Endodermal cell (in vitro differentiated cells): ENCODE measurements at regions not wholly inside any gene's neighbourhood (a gene's known extent, or its start where the extent isn't known, plus 50 kb on each side); places are given as distances from the start of the nearest gene placed in this dataset.

Experiments
- DNase-seq: peaks from one replicate; pipeline ENCODE4 v3.0.0-alpha.2; 2017
- H3K27ac ChIP-seq: 2 replicates; pipeline ENCODE4 v1.5.1; 2013; ENCODE audit warnings: mild to moderate bottlenecking, low read depth, low read length, moderate library complexity
- H3K27me3 ChIP-seq: 2 replicates; pipeline ENCODE4 v1.6.1; 2013; ENCODE audit warnings: mild to moderate bottlenecking, low read length, moderate library complexity; ENCODE audit not compliant: insufficient read depth, control insufficient read depth, poor library complexity, severe bottlenecking
- H3K36me3 ChIP-seq: 2 replicates; pipeline ENCODE4 v1.7.0; 2013; ENCODE audit warnings: mild to moderate bottlenecking, low read length, moderate library complexity; ENCODE audit not compliant: control insufficient read depth, insufficient read depth
- H3K4me1 ChIP-seq: one replicate; pipeline ENCODE4 v1.7.0; 2013; ENCODE audit warnings: low read length; ENCODE audit not compliant: control insufficient read depth, insufficient read depth
- H3K4me3 ChIP-seq: 2 replicates; pipeline ENCODE4 v1.5.1; 2013; ENCODE audit warnings: mild to moderate bottlenecking, low read length, moderate library complexity
- H3K9ac ChIP-seq: 2 replicates; pipeline ENCODE4 v1.6.1; 2013; ENCODE audit warnings: mild to moderate bottlenecking, low read length, moderate library complexity; ENCODE audit not compliant: poor library complexity, severe bottlenecking; ENCODE audit errors: extremely low read depth
- H3K9me3 ChIP-seq: 2 replicates; pipeline ENCODE4 v1.6.1; 2013; ENCODE audit warnings: mild to moderate bottlenecking, low read length, moderate library complexity; ENCODE audit not compliant: control insufficient read depth
- H3K27ac Mint-ChIP-seq: 2 replicates; pipeline ENCODE4 v1.8.0; 2020; ENCODE audit warnings: mixed read lengths
- H3K27me3 Mint-ChIP-seq: 2 replicates; pipeline ENCODE4 v1.8.0; 2021; ENCODE audit warnings: mild to moderate bottlenecking, mixed read lengths; ENCODE audit not compliant: insufficient read depth
- H3K36me3 Mint-ChIP-seq: 2 replicates; pipeline ENCODE4 v1.8.0; 2020; ENCODE audit warnings: low read depth, mixed read lengths
- H3K4me1 Mint-ChIP-seq: 2 replicates; pipeline ENCODE4 v1.8.0; 2020; ENCODE audit warnings: mixed read lengths
- H3K4me3 Mint-ChIP-seq: 2 replicates; pipeline ENCODE4 v1.8.0; 2020; ENCODE audit warnings: mild to moderate bottlenecking, moderate library complexity, mixed read lengths
- H3K9me3 Mint-ChIP-seq: 2 replicates; pipeline ENCODE4 v1.8.0; 2020; ENCODE audit warnings: mild to moderate bottlenecking, mixed read lengths
- CTCF ChIP-seq: fragments of 200-600 bp; sonication (generic); conservative IDR thresholded peaks from 2 replicates; pipeline ENCODE4 v1.5.0; 2021; ENCODE audit warnings: antibody characterized with exemption, mild to moderate bottlenecking
- WGBS, 2 experiments: methylation state at CpG; one replicate each; pipeline versions ENCODE4 v1.1.5 to v1.1.7; 2013; ENCODE audit warnings: missing lambda C conversion rate in 2 of 2, mixed read lengths in 1 of 2; ENCODE audit not compliant: insufficient coverage in 1 of 2, insufficient read length in 1 of 2; 5-methylcytosine and 5-hydroxymethylcytosine counted together

- Mint-ChIP-seq H3K4me3 (no peak overlapping the region), H3K27me3 (no peaks in the 10 kb centered on the region), H3K4me1 (no peaks in the 10 kb centered on the region), H3K36me3 (no peaks in the 10 kb centered on the region), H3K9me3 (no peaks in the 10 kb centered on the region), H3K27ac (no peak overlapping the region)
- Histone ChIP-seq H3K27me3 (no peaks in the 10 kb centered on the region), H3K4me3 (no peak overlapping the region), H3K4me1 (no peaks in the 10 kb centered on the region), H3K9ac (no peak overlapping the region), H3K9me3 (no peaks in the 10 kb centered on the region), H3K27ac (no peak overlapping the region), H3K36me3 (no peaks in the 10 kb centered on the region)
- no CpG with 5 or more reads among the region's 1 CpG for WGBS, 2 experiments
- no peak for TF ChIP-seq CTCF
- DNase-seq, result no peak
Measured at GRCh38 chr7:11923376-11923930, 91.5 kb upstream of the THSD7A start.

- Histone ChIP-seq H3K36me3 (no peaks in the 10 kb centered on the region), H3K27ac (no peak overlapping the region), H3K9me3 (no peaks in the 10 kb centered on the region), H3K9ac (no peak overlapping the region), H3K4me3 (no peak overlapping the region), H3K4me1 (no peaks in the 10 kb centered on the region), H3K27me3 (no peaks in the 10 kb centered on the region)
- no peak for TF ChIP-seq CTCF
- Mint-ChIP-seq H3K27me3 (no peaks in the 10 kb centered on the region), H3K27ac (no peak overlapping the region), H3K36me3 (no peaks in the 10 kb centered on the region), H3K9me3 (no peaks in the 10 kb centered on the region), H3K4me1 (no peaks in the 10 kb centered on the region), H3K4me3 (no peak overlapping the region)
- no peak for DNase-seq
- WGBS, 2 experiments, result 90% methylated on average over 3 of the region's 3 CpGs; no CpG with 5 or more reads in 1 of the 2 experiments
Measured at GRCh38 chr7:11931307-11931706, 99.3 kb upstream of the THSD7A start.

- Histone ChIP-seq H3K27ac (no peak overlapping the region), H3K4me1 (no peaks in the 10 kb centered on the region), H3K4me3 (no peak overlapping the region), H3K9ac (no peak overlapping the region), H3K36me3 (no peaks in the 10 kb centered on the region), H3K27me3 (no peaks in the 10 kb centered on the region), H3K9me3 (no peaks in the 10 kb centered on the region)
- no peak for DNase-seq
- H3K4me3 Mint-ChIP-seq, result no peak overlapping the region
- H3K27ac Mint-ChIP-seq, result no peak overlapping the region
- H3K4me1 Mint-ChIP-seq, result no peaks in the 10 kb centered on the region
- 73 to 88% methylated on average over 1 to 2 of the region's 2 CpGs for WGBS, 2 experiments
- TF ChIP-seq CTCF, result no peak
- H3K36me3 Mint-ChIP-seq, result no peaks in the 10 kb centered on the region
- no peaks in the 10 kb centered on the region for H3K9me3 Mint-ChIP-seq
- H3K27me3 Mint-ChIP-seq, result no peaks in the 10 kb centered on the region
Measured at GRCh38 chr7:11934796-11935195, 102.8 kb upstream of the THSD7A start.
